H9 (cell line): ENCODE measurements at regions not wholly inside any gene's neighbourhood (a gene's known extent, or its start where the extent isn't known, plus 50 kb on each side); places are given as distances from the start of the nearest gene placed in this dataset.

Experiments used
- DNase-seq: peaks from one replicate; pipeline ENCODE4 v3.0.0-alpha.2; 2017
- H2AFZ ChIP-seq: one replicate; pipeline ENCODE4 v1.6.1; 2013; ENCODE audit warnings: mild to moderate bottlenecking, low read length, control low read depth, moderate library complexity
- H2AK5ac ChIP-seq: 2 replicates; pipeline ENCODE4 v1.6.1; 2013; ENCODE audit warnings: low read length, control low read depth, mixed read lengths; ENCODE audit not compliant: insufficient read length
- H2BK120ac ChIP-seq: one replicate; pipeline ENCODE4 v1.6.1; 2013; ENCODE audit warnings: low read depth, mild to moderate bottlenecking, low read length, control low read depth, inconsistent platforms; ENCODE audit not compliant: poor library complexity, severe bottlenecking
- H2BK12ac ChIP-seq: 2 replicates; pipeline ENCODE4 v1.6.1; 2013; ENCODE audit warnings: low read length, control low read depth, mixed read lengths, low read depth; ENCODE audit not compliant: insufficient read length
- H2BK15ac ChIP-seq: 2 replicates; pipeline ENCODE4 v1.6.1; 2013; ENCODE audit warnings: low read depth, low read length, control low read depth
- H2BK20ac ChIP-seq: one replicate; pipeline ENCODE4 v1.6.1; 2013; ENCODE audit warnings: low read depth, mild to moderate bottlenecking, low read length, control low read depth, inconsistent platforms; ENCODE audit not compliant: poor library complexity, severe bottlenecking
- H2BK5ac ChIP-seq: 2 replicates; pipeline ENCODE4 v1.6.1; 2013; ENCODE audit warnings: low read length, control low read depth, mixed read lengths; ENCODE audit not compliant: insufficient read length
- H3K14ac ChIP-seq: 2 replicates; pipeline ENCODE4 v1.6.1; 2013; ENCODE audit warnings: low read length, control low read depth; ENCODE audit not compliant: insufficient read depth
- H3K18ac ChIP-seq: 2 replicates; pipeline ENCODE4 v1.6.1; 2013; ENCODE audit warnings: low read depth, mild to moderate bottlenecking, mixed read lengths, low read length, control low read depth; ENCODE audit not compliant: insufficient read length
- H3K23ac ChIP-seq: 2 replicates; pipeline ENCODE4 v1.6.1; 2013; ENCODE audit warnings: low read length, control low read depth, mixed read lengths, low read depth; ENCODE audit not compliant: insufficient read length
- H3K23me2 ChIP-seq: 2 replicates; pipeline ENCODE4 v1.6.1; 2013; ENCODE audit warnings: low read depth, mild to moderate bottlenecking, mixed read lengths, low read length, control low read depth; ENCODE audit not compliant: insufficient read length, poor library complexity, severe bottlenecking
- H3K27ac ChIP-seq: 2 replicates; pipeline ENCODE4 v1.5.1; 2013; ENCODE audit warnings: low read length, control low read depth, mixed read lengths, low read depth; ENCODE audit not compliant: insufficient read length
- H3K27me3 ChIP-seq: 2 replicates; pipeline ENCODE4 v1.6.1; 2013; ENCODE audit warnings: low read length, control low read depth, inconsistent platforms; ENCODE audit not compliant: insufficient read depth
- H3K4ac ChIP-seq: 2 replicates; pipeline ENCODE4 v1.6.1; 2013; ENCODE audit warnings: low read depth, mild to moderate bottlenecking, control low read depth, inconsistent platforms, low read length, moderate library complexity
- H3K4me1 ChIP-seq: 2 replicates; pipeline ENCODE4 v1.6.1; 2013; ENCODE audit warnings: low read length, control low read depth, inconsistent platforms; ENCODE audit not compliant: insufficient read depth
- H3K4me2 ChIP-seq: 2 replicates; pipeline ENCODE4 v1.6.1; 2013; ENCODE audit warnings: low read length, control low read depth, mixed read lengths; ENCODE audit not compliant: insufficient read length, insufficient read depth
- H3K56ac ChIP-seq: 2 replicates; pipeline ENCODE4 v1.6.1; 2013; ENCODE audit warnings: low read depth, mild to moderate bottlenecking, mixed read lengths, low read length, control low read depth; ENCODE audit not compliant: insufficient read length
- H3K79me1 ChIP-seq: 2 replicates; pipeline ENCODE4 v1.6.1; 2013; ENCODE audit warnings: low read depth, mild to moderate bottlenecking, moderate library complexity, low read length, control low read depth, inconsistent platforms; ENCODE audit not compliant: insufficient read depth, poor library complexity, severe bottlenecking
- H3K79me2 ChIP-seq: 2 replicates; pipeline ENCODE4 v1.6.1; 2013; ENCODE audit warnings: low read length, control low read depth, inconsistent platforms; ENCODE audit not compliant: insufficient read depth
- H3K9ac ChIP-seq: 2 replicates; pipeline ENCODE4 v1.6.1; 2013; ENCODE audit warnings: low read length, control low read depth, mixed read lengths; ENCODE audit not compliant: insufficient read length; ENCODE audit errors: extremely low read depth
- H3K9me3 ChIP-seq: one replicate; pipeline ENCODE4 v1.6.1; 2013; ENCODE audit warnings: low read depth, low read length, inconsistent platforms; ENCODE audit not compliant: control insufficient read depth
- H3T11ph ChIP-seq: one replicate; pipeline ENCODE4 v1.6.1; 2013; ENCODE audit warnings: mild to moderate bottlenecking, low read length, control low read depth, inconsistent platforms
- H4K20me1 ChIP-seq: one replicate; pipeline ENCODE4 v1.6.1; 2013; ENCODE audit not compliant: control insufficient read depth, insufficient read length, insufficient read depth
- H4K5ac ChIP-seq: 2 replicates; pipeline ENCODE4 v1.6.1; 2013; ENCODE audit warnings: low read depth, mild to moderate bottlenecking, mixed read lengths, low read length, control low read depth; ENCODE audit not compliant: insufficient read length
- H4K8ac ChIP-seq: replicated peaks from 2 replicates; pipeline ENCODE4 v1.6.1; 2013; ENCODE audit warnings: low read length, control low read depth, mixed read lengths, low read depth; ENCODE audit not compliant: insufficient read length
- H4K91ac ChIP-seq: 2 replicates; pipeline ENCODE4 v1.6.1; 2013; ENCODE audit warnings: low read depth, mild to moderate bottlenecking, moderate library complexity, mixed read lengths, low read length, control low read depth; ENCODE audit not compliant: insufficient read length
- H3K27ac Mint-ChIP-seq, 3 experiments: 2 replicates in 2 of 3; 3 replicates in 1 of 3; pipeline ENCODE4 v1.8.0; 2020 to 2021; ENCODE audit warnings: mixed read lengths in 3 of 3, mild to moderate bottlenecking in 1 of 3, moderate library complexity in 1 of 3
- H3K27me3 Mint-ChIP-seq: 2 replicates; pipeline ENCODE4 v1.8.0; 2021; ENCODE audit warnings: low read depth, mild to moderate bottlenecking, moderate library complexity, mixed read lengths
- H3K36me3 Mint-ChIP-seq, 3 experiments: 2 replicates in 2 of 3; 3 replicates in 1 of 3; pipeline ENCODE4 v1.8.0; 2020 to 2021; ENCODE audit warnings: low read depth in 3 of 3, mixed read lengths in 3 of 3; ENCODE audit not compliant: insufficient read depth in 1 of 3
- H3K4me1 Mint-ChIP-seq, 2 experiments: 2 replicates each; pipeline ENCODE4 v1.8.0; 2020; ENCODE audit warnings: mixed read lengths in 2 of 2
- H3K4me3 Mint-ChIP-seq, 2 experiments: 2 replicates in 1 of 2; 3 replicates in 1 of 2; pipeline ENCODE4 v1.8.0; 2020 to 2021; ENCODE audit warnings: mild to moderate bottlenecking in 2 of 2, mixed read lengths in 2 of 2, moderate library complexity in 1 of 2
- H3K9me3 Mint-ChIP-seq, 2 experiments: 2 replicates in 1 of 2; 3 replicates in 1 of 2; pipeline ENCODE4 v1.8.0; 2020; ENCODE audit warnings: mild to moderate bottlenecking in 2 of 2, mixed read lengths in 2 of 2, moderate library complexity in 1 of 2
- CTCF ChIP-seq: fragments of 200-600 bp; sonication (generic); conservative IDR thresholded peaks from 3 replicates; pipeline ENCODE4 v1.8.0; 2021; ENCODE audit warnings: antibody characterized with exemption, mild to moderate bottlenecking
- WGBS: extraction: QIAGEN DNeasy Blood & Tissue Kit; methylation state at CpG from one replicate; pipeline ENCODE4 v1.1.7; 2013; ENCODE audit warnings: missing lambda C conversion rate, low lambda C conversion rate, mixed read lengths; ENCODE audit not compliant: insufficient read length; ENCODE audit errors: extremely low coverage; 5-methylcytosine and 5-hydroxymethylcytosine counted together

GRCh38 chr4:11866391-11866790 lies 437.7 kb upstream of the HS3ST1 start:
- H2AK5ac ChIP-seq, result no peak overlapping the region
- H3K4ac ChIP-seq, result no peak overlapping the region
- H2BK12ac ChIP-seq, result no peak overlapping the region
- no CpG with 5 or more reads among the region's 1 CpG for WGBS
- Mint-ChIP-seq H3K27ac (no peak overlapping the region), H3K36me3 (no peaks in the 10 kb centered on the region; a peak in 1 of 7 replicates), H3K27me3 (no peaks in the 10 kb centered on the region), H3K4me3 (no peak overlapping the region), H3K9me3 (peaks cover 2 to 3% of the 10 kb centered on the region in 2 experiments; a peak in 1 of 5 replicates), H3K4me1 (no peaks in the 10 kb centered on the region; a peak in 1 of 4 replicates)
- no peak overlapping the region for H3K56ac ChIP-seq
- H4K8ac ChIP-seq, result no peak overlapping the region
- H3K18ac ChIP-seq, result no peak overlapping the region
- H2BK20ac ChIP-seq, result no peak overlapping the region
- no peak overlapping the region for H3K27ac ChIP-seq
- no peak for DNase-seq
- H3K23me2 ChIP-seq, result no peaks in the 10 kb centered on the region
- no peak overlapping the region for H3K4me2 ChIP-seq
- TF ChIP-seq CTCF, result no peak
- no peaks in the 10 kb centered on the region for H3K9me3 ChIP-seq
- no peak overlapping the region for H2BK120ac ChIP-seq
- no peaks in the 10 kb centered on the region for H3K79me2 ChIP-seq
- no peaks in the 10 kb centered on the region for H3K4me1 ChIP-seq
- no peak overlapping the region for H2AFZ ChIP-seq
- H4K91ac ChIP-seq, result no peak overlapping the region
- no peak overlapping the region for H3T11ph ChIP-seq
- H3K9ac ChIP-seq, result no peak overlapping the region
- no peak overlapping the region for H3K14ac ChIP-seq
- no peak overlapping the region for H2BK5ac ChIP-seq
- no peak overlapping the region for H2BK15ac ChIP-seq
- H3K79me1 ChIP-seq, result no peaks in the 10 kb centered on the region
- no peaks in the 10 kb centered on the region for H3K27me3 ChIP-seq
- H3K23ac ChIP-seq, result no peak overlapping the region
- H4K20me1 ChIP-seq, result no peaks in the 10 kb centered on the region
- no peak overlapping the region for H4K5ac ChIP-seq
